GM12891 (cell line): ENCODE measurements at regions not wholly inside any gene's neighbourhood (a gene's known extent, or its start where the extent isn't known, plus 50 kb on each side); places are given as distances from the start of the nearest gene placed in this dataset.

Source experiments
- PAX5 ChIP-seq: IDR thresholded peaks from 2 replicates; pipeline ENCODE4 v1.6.1; 2011; ENCODE audit warnings: low read length, moderate library complexity, mild to moderate bottlenecking; ENCODE audit not compliant: insufficient read depth, severe bottlenecking
- POLR2A ChIP-seq: IDR thresholded peaks from 2 replicates; pipeline ENCODE4 v1.6.1; 2011; ENCODE audit warnings: low read depth, low read length, control low read depth
- POLR2AphosphoS5 ChIP-seq: IDR thresholded peaks from 2 replicates; pipeline ENCODE4 v1.6.1; 2011; ENCODE audit warnings: low read depth, low read length, control low read depth
- POU2F2 ChIP-seq: IDR thresholded peaks from 2 replicates; pipeline ENCODE4 v1.6.1; 2011; ENCODE audit warnings: low read depth, mild to moderate bottlenecking, control low read depth, low read length, moderate library complexity
- TAF1 ChIP-seq: IDR thresholded peaks from 2 replicates; pipeline ENCODE4 v1.6.1; 2011; ENCODE audit warnings: low read depth, low read length, control low read depth

DNA sequence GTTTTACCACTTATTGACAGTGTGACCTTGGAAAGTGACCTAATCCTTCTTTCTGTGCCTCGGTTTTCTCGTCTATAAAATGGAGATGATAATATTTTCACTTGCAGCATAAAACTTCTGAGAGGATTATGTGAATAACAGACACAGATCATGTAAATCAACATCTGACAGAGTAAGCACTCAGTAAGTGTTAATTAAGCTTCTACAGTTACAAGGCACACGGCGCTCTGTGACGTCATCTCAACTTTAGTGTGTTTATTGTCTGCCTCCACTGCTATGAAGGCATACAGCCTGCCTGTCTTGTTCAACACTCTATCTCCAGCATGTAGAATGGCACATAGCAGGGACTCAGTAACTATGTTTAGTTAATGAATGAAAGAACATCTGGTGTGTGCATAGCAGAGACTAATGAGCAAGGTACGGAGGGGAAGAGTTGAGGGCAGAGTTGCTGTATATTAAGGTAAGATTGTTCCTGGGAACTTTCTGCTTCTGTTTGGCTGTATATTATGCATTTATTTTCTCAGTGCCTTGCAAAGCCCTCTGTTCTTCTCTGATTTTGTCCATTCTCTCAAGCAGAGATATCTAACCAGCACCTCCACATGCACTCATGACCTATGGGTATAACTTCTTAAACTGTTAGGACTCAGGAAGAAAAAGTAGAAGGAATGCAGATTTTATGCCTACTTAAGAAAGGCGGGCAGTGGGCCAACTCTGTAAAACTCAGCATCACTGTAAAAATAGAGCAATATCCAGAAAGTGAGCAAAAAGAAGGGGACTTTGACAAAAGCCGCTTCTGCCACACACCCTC, 66.4 kb upstream of the STMND1 start:
- TF ChIP-seq POLR2AphosphoS5: no peak
- TF ChIP-seq POLR2A: no peak
- no peak for TF ChIP-seq TAF1
- no peak for TF ChIP-seq PAX5
- no peak for TF ChIP-seq POU2F2
